Adrenal gland (tissue), 5 donors: ENCODE measurements at regions not wholly inside any gene's neighbourhood (a gene's known extent, or its start where the extent isn't known, plus 50 kb on each side); places are given as distances from the start of the nearest gene placed in this dataset.

Experiments
- POLR2A ChIP-seq, 2 donors: fragments of 450-650 bp; IDR thresholded peaks; one replicate each; pipeline ENCODE4 v1.6.1; 2017; ENCODE audit warnings: antibody characterized with exemption in 2 of 2, mild to moderate bottlenecking in 2 of 2, moderate library complexity in 1 of 2
- TF ChIP-seq, protein P1 (sequence below), 6 experiments: fragments of 450-650 bp in 4 of 6; fragments of 200-600 bp in 2 of 6; sonication (generic) in 1 of 6; IDR thresholded peaks; 1 replicate in 5 of 6; 2 replicates in 1 of 6; pipeline versions ENCODE4 v1.5.1 to v1.8.0; 2016 to 2021; ENCODE audit warnings: antibody characterized with exemption in 6 of 6, mild to moderate bottlenecking in 2 of 6, moderate library complexity in 1 of 6
- donor health status: DM: no; HTN: no; CAD: no.

DNA sequence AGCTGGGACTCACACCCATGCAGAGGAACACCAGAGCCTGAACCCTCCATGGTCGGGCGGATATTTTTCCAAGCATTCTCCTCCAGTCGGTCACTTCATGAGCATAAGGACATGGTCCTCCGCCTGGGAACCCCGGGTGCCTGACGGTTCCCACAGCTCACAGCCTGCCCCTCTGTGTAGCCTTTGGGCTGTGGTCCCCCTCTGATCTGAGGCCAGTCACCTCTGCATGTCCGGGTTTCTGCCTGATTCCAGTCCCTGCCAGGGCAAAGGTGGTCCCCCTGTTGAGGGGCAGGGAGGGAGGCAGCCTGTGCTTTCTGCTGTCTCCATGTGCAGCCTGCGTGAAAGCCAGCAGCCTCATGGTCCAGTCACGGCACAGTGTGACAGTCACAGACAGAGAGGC, 76.6 kb upstream of the KLF13 start:
- TF ChIP-seq, protein P1, sequence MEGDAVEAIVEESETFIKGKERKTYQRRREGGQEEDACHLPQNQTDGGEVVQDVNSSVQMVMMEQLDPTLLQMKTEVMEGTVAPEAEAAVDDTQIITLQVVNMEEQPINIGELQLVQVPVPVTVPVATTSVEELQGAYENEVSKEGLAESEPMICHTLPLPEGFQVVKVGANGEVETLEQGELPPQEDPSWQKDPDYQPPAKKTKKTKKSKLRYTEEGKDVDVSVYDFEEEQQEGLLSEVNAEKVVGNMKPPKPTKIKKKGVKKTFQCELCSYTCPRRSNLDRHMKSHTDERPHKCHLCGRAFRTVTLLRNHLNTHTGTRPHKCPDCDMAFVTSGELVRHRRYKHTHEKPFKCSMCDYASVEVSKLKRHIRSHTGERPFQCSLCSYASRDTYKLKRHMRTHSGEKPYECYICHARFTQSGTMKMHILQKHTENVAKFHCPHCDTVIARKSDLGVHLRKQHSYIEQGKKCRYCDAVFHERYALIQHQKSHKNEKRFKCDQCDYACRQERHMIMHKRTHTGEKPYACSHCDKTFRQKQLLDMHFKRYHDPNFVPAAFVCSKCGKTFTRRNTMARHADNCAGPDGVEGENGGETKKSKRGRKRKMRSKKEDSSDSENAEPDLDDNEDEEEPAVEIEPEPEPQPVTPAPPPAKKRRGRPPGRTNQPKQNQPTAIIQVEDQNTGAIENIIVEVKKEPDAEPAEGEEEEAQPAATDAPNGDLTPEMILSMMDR (IDR thresholded peaks at IDR 0.05): no peak
- no peak for TF ChIP-seq POLR2A (IDR thresholded peaks at IDR 0.05)
